Activated naive CD4-positive, alpha-beta T cell treated with anti-CD3 and anti-CD28 coated beads, Interleukin-2, amount 50 U/mL, for 24 hours (primary cell): ENCODE measurements at regions not wholly inside any gene's neighbourhood (a gene's known extent, or its start where the extent isn't known, plus 50 kb on each side); places are given as distances from the start of the nearest gene placed in this dataset.

Experiments
- H3K27ac Mint-ChIP-seq: one replicate; pipeline ENCODE4 v1.8.0; 2021; ENCODE audit warnings: mild to moderate bottlenecking, mixed read lengths
- H3K27me3 Mint-ChIP-seq: one replicate; pipeline ENCODE4 v1.8.0; 2021; ENCODE audit warnings: mixed read lengths
- H3K36me3 Mint-ChIP-seq: one replicate; pipeline ENCODE4 v1.8.0; 2021; ENCODE audit warnings: mixed read lengths
- H3K4me1 Mint-ChIP-seq: one replicate; pipeline ENCODE4 v1.8.0; 2021; ENCODE audit warnings: mixed read lengths
- H3K4me3 Mint-ChIP-seq: one replicate; pipeline ENCODE4 v1.8.0; 2021; ENCODE audit warnings: mild to moderate bottlenecking, mixed read lengths
- H3K9me3 Mint-ChIP-seq: one replicate; pipeline ENCODE4 v1.8.0; 2021; ENCODE audit warnings: mixed read lengths

DNA sequence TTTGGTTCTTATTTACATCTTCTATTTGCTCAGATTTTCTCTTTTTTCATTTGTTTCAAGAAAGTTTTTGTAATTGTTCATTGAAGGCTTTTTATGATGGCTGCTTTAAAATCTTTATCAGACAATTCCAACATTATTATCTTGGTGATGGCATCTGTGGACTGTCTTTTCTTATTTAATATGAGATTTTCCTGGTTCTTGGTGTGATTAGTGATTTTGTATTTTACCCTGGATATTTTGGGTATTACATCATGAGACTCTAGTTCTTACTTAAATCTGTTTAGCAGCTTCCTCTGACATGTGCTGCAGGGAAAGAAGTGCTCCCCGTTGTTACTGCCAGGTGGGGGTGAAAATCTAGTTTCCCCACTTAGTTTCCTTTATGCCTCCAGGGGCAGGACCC is 94.2 kb upstream of the ANKH start:
- Mint-ChIP-seq H3K4me1 (no peaks in the 10 kb centered on the region), H3K4me3 (no peak overlapping the region), H3K36me3 (no peaks in the 10 kb centered on the region), H3K9me3 (no peaks in the 10 kb centered on the region), H3K27ac (no peak overlapping the region), H3K27me3 (no peaks in the 10 kb centered on the region)

GRCh38 chr5:14962604-14963003 is 91.0 kb upstream of the ANKH start:
- Mint-ChIP-seq H3K4me1 (no peaks in the 10 kb centered on the region), H3K27ac (no peak overlapping the region), H3K27me3 (no peaks in the 10 kb centered on the region), H3K4me3 (no peak overlapping the region), H3K9me3 (no peaks in the 10 kb centered on the region), H3K36me3 (no peaks in the 10 kb centered on the region)

GRCh38 chr5:14960120-14960462 is 88.5 kb upstream of the ANKH start:
- H3K27ac Mint-ChIP-seq: no peak overlapping the region
- H3K27me3 Mint-ChIP-seq: no peaks in the 10 kb centered on the region
- no peaks in the 10 kb centered on the region for H3K4me1 Mint-ChIP-seq
- H3K9me3 Mint-ChIP-seq: no peaks in the 10 kb centered on the region
- H3K36me3 Mint-ChIP-seq: no peaks in the 10 kb centered on the region
- no peak overlapping the region for H3K4me3 Mint-ChIP-seq

- no peaks in the 10 kb centered on the region for H3K36me3 Mint-ChIP-seq
- no peaks in the 10 kb centered on the region for H3K9me3 Mint-ChIP-seq
- H3K27ac Mint-ChIP-seq: no peak overlapping the region
- H3K27me3 Mint-ChIP-seq: no peaks in the 10 kb centered on the region
- H3K4me3 Mint-ChIP-seq: no peak overlapping the region
- H3K4me1 Mint-ChIP-seq: no peaks in the 10 kb centered on the region
These were observed 88.0 kb upstream of the ANKH start for GRCh38 chr5:14959399-14960119.

DNA sequence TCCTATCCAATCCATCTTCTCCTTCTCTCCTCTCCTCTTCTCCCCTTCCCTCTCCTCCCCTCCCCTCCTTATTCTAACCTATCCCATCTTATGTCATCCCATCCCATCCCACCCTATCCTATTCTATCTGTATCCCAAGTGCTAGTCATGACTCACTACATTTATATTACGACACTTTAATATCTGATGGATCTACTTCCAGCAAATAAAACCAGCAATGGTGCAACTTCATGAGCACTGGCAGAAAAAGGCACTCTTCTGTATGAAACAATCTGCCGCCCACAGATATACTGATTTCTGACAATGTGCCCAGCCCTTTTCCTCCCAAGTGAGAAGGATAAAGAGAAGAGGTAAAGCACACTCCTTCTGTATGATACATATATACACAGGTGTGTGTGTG is 86.6 kb upstream of the ANKH start:
- Mint-ChIP-seq H3K4me3 (no peak overlapping the region), H3K4me1 (no peaks in the 10 kb centered on the region), H3K9me3 (no peaks in the 10 kb centered on the region), H3K27me3 (no peaks in the 10 kb centered on the region), H3K27ac (no peak overlapping the region), H3K36me3 (no peaks in the 10 kb centered on the region)

- no peaks in the 10 kb centered on the region for H3K27me3 Mint-ChIP-seq
- no peak overlapping the region for H3K4me3 Mint-ChIP-seq
- no peaks in the 10 kb centered on the region for H3K9me3 Mint-ChIP-seq
- no peaks in the 10 kb centered on the region for H3K36me3 Mint-ChIP-seq
- H3K4me1 Mint-ChIP-seq: no peaks in the 10 kb centered on the region
- no peak overlapping the region for H3K27ac Mint-ChIP-seq
These were observed 85.0 kb upstream of the ANKH start for GRCh38 chr5:14956423-14957046.

DNA sequence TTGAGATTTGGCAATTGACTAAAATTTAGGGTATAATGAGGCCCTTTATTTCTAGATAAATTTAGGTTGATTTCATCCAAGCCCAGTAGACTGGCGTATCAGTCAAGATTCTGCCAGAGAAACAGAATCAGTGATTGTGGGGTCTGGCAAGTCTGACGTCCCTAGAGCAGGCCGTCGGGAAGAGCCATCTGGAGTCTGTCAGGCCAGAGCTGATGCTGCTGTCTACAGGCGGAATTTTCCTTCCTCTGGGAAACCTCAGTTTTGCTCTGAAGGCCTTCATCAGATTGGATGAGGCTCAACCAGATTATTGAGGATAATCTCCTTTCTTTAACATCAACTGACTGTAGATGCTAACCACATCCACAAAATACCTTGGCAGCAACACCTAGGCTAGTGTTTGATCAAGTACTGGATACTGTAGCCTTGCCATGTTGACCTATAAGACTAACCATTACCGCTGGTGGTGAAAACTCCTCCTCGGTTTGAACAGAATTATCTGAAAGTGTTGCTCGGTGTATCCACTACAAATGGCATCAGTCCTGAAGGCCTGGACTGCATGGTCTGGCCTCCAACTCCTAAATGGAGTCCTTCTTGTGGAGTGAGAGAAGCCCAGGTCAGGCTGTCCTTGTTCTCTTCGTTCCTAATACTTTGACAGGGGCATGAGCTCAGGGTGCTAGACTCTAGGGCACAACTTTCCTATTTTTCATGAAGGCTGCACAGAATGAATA is 83.2 kb upstream of the ANKH start:
- Mint-ChIP-seq H3K27ac (no peak overlapping the region), H3K4me3 (no peak overlapping the region), H3K27me3 (no peaks in the 10 kb centered on the region), H3K36me3 (no peaks in the 10 kb centered on the region), H3K4me1 (no peaks in the 10 kb centered on the region), H3K9me3 (no peaks in the 10 kb centered on the region)

DNA sequence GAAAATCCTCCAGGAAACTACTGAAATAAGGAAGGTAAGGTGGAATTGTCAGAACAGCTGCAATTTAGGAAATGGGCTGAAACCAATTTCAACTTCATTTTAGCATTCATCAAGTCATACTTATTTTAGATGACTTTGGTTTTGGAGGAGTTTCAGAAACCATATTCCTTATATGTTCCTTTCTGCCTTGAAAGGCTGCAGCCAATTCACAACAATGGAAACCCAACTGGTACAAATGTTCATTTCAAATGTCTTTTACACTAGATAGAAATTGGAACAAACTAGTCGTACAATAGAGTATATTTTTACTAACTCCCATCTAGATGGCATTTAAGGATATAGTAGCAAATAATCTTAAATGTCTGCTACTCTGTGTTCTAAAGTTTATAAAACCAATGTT is 82.6 kb upstream of the ANKH start:
- H3K9me3 Mint-ChIP-seq: no peaks in the 10 kb centered on the region
- no peaks in the 10 kb centered on the region for H3K27me3 Mint-ChIP-seq
- H3K4me3 Mint-ChIP-seq: no peak overlapping the region
- no peaks in the 10 kb centered on the region for H3K4me1 Mint-ChIP-seq
- no peak overlapping the region for H3K27ac Mint-ChIP-seq
- no peaks in the 10 kb centered on the region for H3K36me3 Mint-ChIP-seq

- Mint-ChIP-seq H3K36me3 (no peaks in the 10 kb centered on the region), H3K27me3 (no peaks in the 10 kb centered on the region), H3K9me3 (no peaks in the 10 kb centered on the region), H3K4me1 (no peaks in the 10 kb centered on the region), H3K4me3 (no peak overlapping the region), H3K27ac (peak overlapping the region; percentile 44)
These were observed 81.6 kb upstream of the ANKH start for GRCh38 chr5:14953075-14953607.

DNA sequence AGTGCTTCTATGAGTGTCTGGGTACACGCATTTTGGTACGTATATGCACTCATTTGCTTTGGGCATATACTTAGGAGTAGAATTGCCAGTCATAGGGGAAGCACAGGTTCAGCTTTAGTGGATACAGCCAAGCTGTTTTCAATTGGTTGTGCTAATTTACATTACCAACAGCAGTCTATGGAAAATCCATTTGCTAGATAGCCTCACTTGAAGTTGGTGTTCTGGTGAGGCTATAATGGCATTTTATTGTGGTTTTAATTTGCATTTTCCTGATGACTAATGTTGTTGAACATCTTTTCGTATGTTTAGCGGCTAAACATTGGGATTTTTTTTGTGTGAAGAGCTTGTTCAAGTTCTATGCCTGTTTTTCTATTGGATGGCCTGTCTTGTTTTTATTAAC is 76.8 kb upstream of the ANKH start:
- Mint-ChIP-seq H3K27me3 (peaks cover 1% of the 10 kb centered on the region), H3K4me1 (peaks cover 17% of the 10 kb centered on the region), H3K4me3 (no peak overlapping the region), H3K36me3 (no peaks in the 10 kb centered on the region), H3K27ac (no peak overlapping the region), H3K9me3 (no peaks in the 10 kb centered on the region)

- Mint-ChIP-seq H3K27ac (no peak overlapping the region), H3K4me1 (peaks cover 20% of the 10 kb centered on the region), H3K36me3 (no peaks in the 10 kb centered on the region), H3K27me3 (peaks cover 1% of the 10 kb centered on the region), H3K4me3 (no peak overlapping the region), H3K9me3 (no peaks in the 10 kb centered on the region)
These were observed 75.4 kb upstream of the ANKH start for GRCh38 chr5:14946815-14947620.

DNA sequence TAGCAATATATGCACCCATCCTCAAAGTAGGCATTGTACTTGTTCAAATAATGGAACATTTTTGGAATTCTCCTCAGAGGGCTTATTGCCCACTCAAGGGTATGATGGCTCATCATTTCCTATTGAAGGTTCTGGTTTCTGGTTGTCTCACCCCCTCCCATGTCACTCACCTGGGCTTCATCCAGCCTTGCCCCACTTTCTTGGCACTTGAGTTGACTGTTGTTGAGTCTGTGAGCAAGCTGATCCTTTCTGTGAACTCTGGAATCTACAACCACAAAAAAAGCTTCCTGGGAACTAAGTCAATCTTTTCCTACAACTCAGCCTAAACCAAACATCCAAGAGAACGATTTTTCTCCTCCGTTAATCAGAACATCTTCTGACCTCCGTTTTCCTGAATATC is 73.9 kb upstream of the ANKH start:
- Mint-ChIP-seq H3K36me3 (no peaks in the 10 kb centered on the region), H3K4me3 (no peak overlapping the region), H3K27me3 (peaks cover 1% of the 10 kb centered on the region)

GRCh38 chr5:14944996-14945395 is 73.4 kb upstream of the ANKH start:
- peaks cover 20% of the 10 kb centered on the region for H3K4me1 Mint-ChIP-seq
- H3K9me3 Mint-ChIP-seq: no peaks in the 10 kb centered on the region
- no peaks in the 10 kb centered on the region for H3K36me3 Mint-ChIP-seq
- H3K27ac Mint-ChIP-seq: no peak overlapping the region
- H3K27me3 Mint-ChIP-seq: peaks cover 1% of the 10 kb centered on the region
- no peak overlapping the region for H3K4me3 Mint-ChIP-seq

More for the DNA sequence above, 73.9 kb upstream of the ANKH start:
- Mint-ChIP-seq H3K4me1 (peaks cover 20% of the 10 kb centered on the region), H3K9me3 (no peaks in the 10 kb centered on the region), H3K27ac (no peak overlapping the region)

DNA sequence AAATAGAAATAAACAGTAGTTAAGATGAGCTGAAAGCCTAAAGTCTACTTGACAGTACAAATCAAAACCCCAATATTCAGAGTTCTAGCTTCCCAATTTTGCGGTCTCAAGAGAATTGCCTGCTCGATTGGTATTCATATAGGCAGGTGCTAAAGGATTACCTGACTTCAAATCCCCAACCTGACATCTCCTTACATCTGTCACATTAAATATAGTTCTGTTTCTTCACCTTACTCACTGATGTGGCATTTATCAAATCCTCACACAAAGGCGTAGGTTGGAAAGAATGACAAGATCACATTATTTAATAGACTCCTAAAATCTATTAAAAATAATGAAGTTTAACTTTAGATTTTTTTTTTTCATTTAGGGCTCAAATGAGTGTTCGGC is 72.8 kb upstream of the ANKH start:
- Mint-ChIP-seq H3K27me3 (peaks cover 1% of the 10 kb centered on the region), H3K9me3 (no peaks in the 10 kb centered on the region), H3K4me1 (peaks cover 20% of the 10 kb centered on the region), H3K4me3 (no peak overlapping the region), H3K36me3 (no peaks in the 10 kb centered on the region), H3K27ac (no peak overlapping the region)

- H3K9me3 Mint-ChIP-seq: no peaks in the 10 kb centered on the region
- H3K27me3 Mint-ChIP-seq: peaks cover 1% of the 10 kb centered on the region
- H3K36me3 Mint-ChIP-seq: no peaks in the 10 kb centered on the region
- H3K4me3 Mint-ChIP-seq: no peak overlapping the region
- H3K27ac Mint-ChIP-seq: no peak overlapping the region
- H3K4me1 Mint-ChIP-seq: peaks cover 23% of the 10 kb centered on the region
These were observed 70.6 kb upstream of the ANKH start for GRCh38 chr5:14942212-14942611.
